H9 (cell line): ENCODE measurements at regions not wholly inside any gene's neighbourhood (a gene's known extent, or its start where the extent isn't known, plus 50 kb on each side); places are given as distances from the start of the nearest gene placed in this dataset.

Source experiments
- DNase-seq: peaks from one replicate; pipeline ENCODE4 v3.0.0-alpha.2; 2017
- H2AFZ ChIP-seq: one replicate; pipeline ENCODE4 v1.6.1; 2013; ENCODE audit warnings: mild to moderate bottlenecking, low read length, control low read depth, moderate library complexity
- H2AK5ac ChIP-seq: 2 replicates; pipeline ENCODE4 v1.6.1; 2013; ENCODE audit warnings: low read length, control low read depth, mixed read lengths; ENCODE audit not compliant: insufficient read length
- H2BK120ac ChIP-seq: one replicate; pipeline ENCODE4 v1.6.1; 2013; ENCODE audit warnings: low read depth, mild to moderate bottlenecking, low read length, control low read depth, inconsistent platforms; ENCODE audit not compliant: poor library complexity, severe bottlenecking
- H2BK12ac ChIP-seq: 2 replicates; pipeline ENCODE4 v1.6.1; 2013; ENCODE audit warnings: low read length, control low read depth, mixed read lengths, low read depth; ENCODE audit not compliant: insufficient read length
- H2BK15ac ChIP-seq: 2 replicates; pipeline ENCODE4 v1.6.1; 2013; ENCODE audit warnings: low read depth, low read length, control low read depth
- H2BK20ac ChIP-seq: one replicate; pipeline ENCODE4 v1.6.1; 2013; ENCODE audit warnings: low read depth, mild to moderate bottlenecking, low read length, control low read depth, inconsistent platforms; ENCODE audit not compliant: poor library complexity, severe bottlenecking
- H2BK5ac ChIP-seq: 2 replicates; pipeline ENCODE4 v1.6.1; 2013; ENCODE audit warnings: low read length, control low read depth, mixed read lengths; ENCODE audit not compliant: insufficient read length
- H3K14ac ChIP-seq: 2 replicates; pipeline ENCODE4 v1.6.1; 2013; ENCODE audit warnings: low read length, control low read depth; ENCODE audit not compliant: insufficient read depth
- H3K18ac ChIP-seq: 2 replicates; pipeline ENCODE4 v1.6.1; 2013; ENCODE audit warnings: low read depth, mild to moderate bottlenecking, mixed read lengths, low read length, control low read depth; ENCODE audit not compliant: insufficient read length
- H3K23ac ChIP-seq: 2 replicates; pipeline ENCODE4 v1.6.1; 2013; ENCODE audit warnings: low read length, control low read depth, mixed read lengths, low read depth; ENCODE audit not compliant: insufficient read length
- H3K23me2 ChIP-seq: 2 replicates; pipeline ENCODE4 v1.6.1; 2013; ENCODE audit warnings: low read depth, mild to moderate bottlenecking, mixed read lengths, low read length, control low read depth; ENCODE audit not compliant: insufficient read length, poor library complexity, severe bottlenecking
- H3K27ac ChIP-seq: 2 replicates; pipeline ENCODE4 v1.5.1; 2013; ENCODE audit warnings: low read length, control low read depth, mixed read lengths, low read depth; ENCODE audit not compliant: insufficient read length
- H3K27me3 ChIP-seq: 2 replicates; pipeline ENCODE4 v1.6.1; 2013; ENCODE audit warnings: low read length, control low read depth, inconsistent platforms; ENCODE audit not compliant: insufficient read depth
- H3K4ac ChIP-seq: 2 replicates; pipeline ENCODE4 v1.6.1; 2013; ENCODE audit warnings: low read depth, mild to moderate bottlenecking, control low read depth, inconsistent platforms, low read length, moderate library complexity
- H3K4me1 ChIP-seq: 2 replicates; pipeline ENCODE4 v1.6.1; 2013; ENCODE audit warnings: low read length, control low read depth, inconsistent platforms; ENCODE audit not compliant: insufficient read depth
- H3K4me2 ChIP-seq: 2 replicates; pipeline ENCODE4 v1.6.1; 2013; ENCODE audit warnings: low read length, control low read depth, mixed read lengths; ENCODE audit not compliant: insufficient read length, insufficient read depth
- H3K56ac ChIP-seq: 2 replicates; pipeline ENCODE4 v1.6.1; 2013; ENCODE audit warnings: low read depth, mild to moderate bottlenecking, mixed read lengths, low read length, control low read depth; ENCODE audit not compliant: insufficient read length
- H3K79me1 ChIP-seq: 2 replicates; pipeline ENCODE4 v1.6.1; 2013; ENCODE audit warnings: low read depth, mild to moderate bottlenecking, moderate library complexity, low read length, control low read depth, inconsistent platforms; ENCODE audit not compliant: insufficient read depth, poor library complexity, severe bottlenecking
- H3K79me2 ChIP-seq: 2 replicates; pipeline ENCODE4 v1.6.1; 2013; ENCODE audit warnings: low read length, control low read depth, inconsistent platforms; ENCODE audit not compliant: insufficient read depth
- H3K9ac ChIP-seq: 2 replicates; pipeline ENCODE4 v1.6.1; 2013; ENCODE audit warnings: low read length, control low read depth, mixed read lengths; ENCODE audit not compliant: insufficient read length; ENCODE audit errors: extremely low read depth
- H3K9me3 ChIP-seq: one replicate; pipeline ENCODE4 v1.6.1; 2013; ENCODE audit warnings: low read depth, low read length, inconsistent platforms; ENCODE audit not compliant: control insufficient read depth
- H3T11ph ChIP-seq: one replicate; pipeline ENCODE4 v1.6.1; 2013; ENCODE audit warnings: mild to moderate bottlenecking, low read length, control low read depth, inconsistent platforms
- H4K20me1 ChIP-seq: one replicate; pipeline ENCODE4 v1.6.1; 2013; ENCODE audit not compliant: control insufficient read depth, insufficient read length, insufficient read depth
- H4K5ac ChIP-seq: 2 replicates; pipeline ENCODE4 v1.6.1; 2013; ENCODE audit warnings: low read depth, mild to moderate bottlenecking, mixed read lengths, low read length, control low read depth; ENCODE audit not compliant: insufficient read length
- H4K8ac ChIP-seq: replicated peaks from 2 replicates; pipeline ENCODE4 v1.6.1; 2013; ENCODE audit warnings: low read length, control low read depth, mixed read lengths, low read depth; ENCODE audit not compliant: insufficient read length
- H4K91ac ChIP-seq: 2 replicates; pipeline ENCODE4 v1.6.1; 2013; ENCODE audit warnings: low read depth, mild to moderate bottlenecking, moderate library complexity, mixed read lengths, low read length, control low read depth; ENCODE audit not compliant: insufficient read length
- H3K27ac Mint-ChIP-seq, 3 experiments: 2 replicates in 2 of 3; 3 replicates in 1 of 3; pipeline ENCODE4 v1.8.0; 2020 to 2021; ENCODE audit warnings: mixed read lengths in 3 of 3, mild to moderate bottlenecking in 1 of 3, moderate library complexity in 1 of 3
- H3K27me3 Mint-ChIP-seq: 2 replicates; pipeline ENCODE4 v1.8.0; 2021; ENCODE audit warnings: low read depth, mild to moderate bottlenecking, moderate library complexity, mixed read lengths
- H3K36me3 Mint-ChIP-seq, 3 experiments: 2 replicates in 2 of 3; 3 replicates in 1 of 3; pipeline ENCODE4 v1.8.0; 2020 to 2021; ENCODE audit warnings: low read depth in 3 of 3, mixed read lengths in 3 of 3; ENCODE audit not compliant: insufficient read depth in 1 of 3
- H3K4me1 Mint-ChIP-seq, 2 experiments: 2 replicates each; pipeline ENCODE4 v1.8.0; 2020; ENCODE audit warnings: mixed read lengths in 2 of 2
- H3K4me3 Mint-ChIP-seq, 2 experiments: 2 replicates in 1 of 2; 3 replicates in 1 of 2; pipeline ENCODE4 v1.8.0; 2020 to 2021; ENCODE audit warnings: mild to moderate bottlenecking in 2 of 2, mixed read lengths in 2 of 2, moderate library complexity in 1 of 2
- H3K9me3 Mint-ChIP-seq, 2 experiments: 2 replicates in 1 of 2; 3 replicates in 1 of 2; pipeline ENCODE4 v1.8.0; 2020; ENCODE audit warnings: mild to moderate bottlenecking in 2 of 2, mixed read lengths in 2 of 2, moderate library complexity in 1 of 2
- CTCF ChIP-seq: fragments of 200-600 bp; sonication (generic); conservative IDR thresholded peaks from 3 replicates; pipeline ENCODE4 v1.8.0; 2021; ENCODE audit warnings: antibody characterized with exemption, mild to moderate bottlenecking
- WGBS: extraction: QIAGEN DNeasy Blood & Tissue Kit; methylation state at CpG from one replicate; pipeline ENCODE4 v1.1.7; 2013; ENCODE audit warnings: missing lambda C conversion rate, low lambda C conversion rate, mixed read lengths; ENCODE audit not compliant: insufficient read length; ENCODE audit errors: extremely low coverage; 5-methylcytosine and 5-hydroxymethylcytosine counted together

GRCh38 chr6:133759524-133759923, 129.4 kb upstream of the TCF21 start:
- H3K27me3 Mint-ChIP-seq = no peaks in the 10 kb centered on the region

More at GRCh38 chr6:133759524-133759923, 129.4 kb upstream of the TCF21 start:
- Histone ChIP-seq H3K18ac (no peak overlapping the region), H4K5ac (no peak overlapping the region), H3K79me2 (no peaks in the 10 kb centered on the region), H3K23ac (no peak overlapping the region), H2BK15ac (no peak overlapping the region), H3K23me2 (no peaks in the 10 kb centered on the region), H3K56ac (no peak overlapping the region), H4K91ac (no peak overlapping the region), H3K4ac (no peak overlapping the region), H2BK120ac (no peak overlapping the region), H3K4me1 (no peaks in the 10 kb centered on the region), H2BK12ac (no peak overlapping the region), H3K14ac (no peak overlapping the region), H2AK5ac (no peak overlapping the region), H3K4me2 (no peak overlapping the region), H3K9me3 (no peaks in the 10 kb centered on the region), H2BK5ac (no peak overlapping the region), H4K20me1 (no peaks in the 10 kb centered on the region), H2AFZ (no peak overlapping the region), H4K8ac (no peak overlapping the region), H3K27me3 (no peaks in the 10 kb centered on the region), H3K79me1 (no peaks in the 10 kb centered on the region), H2BK20ac (no peak overlapping the region), H3K9ac (no peak overlapping the region), H3K27ac (no peak overlapping the region), H3T11ph (no peak overlapping the region)
- H3K27ac Mint-ChIP-seq = no peak overlapping the region
- WGBS = no CpG with 5 or more reads among the region's 7 CpGs
- DNase-seq = no peak
- H3K4me1 Mint-ChIP-seq = peaks cover 7% of the 10 kb centered on the region in 2 experiments
- H3K36me3 Mint-ChIP-seq = no peaks in the 10 kb centered on the region
- no peak for TF ChIP-seq CTCF
- no peak overlapping the region for H3K4me3 Mint-ChIP-seq
- no peaks in the 10 kb centered on the region for H3K9me3 Mint-ChIP-seq
